ENCODE measurements at regions not wholly inside any gene's neighbourhood (a gene's known extent, or its start where the extent isn't known, plus 50 kb on each side); places are given as distances from the start of the nearest gene placed in this dataset.

DNA sequence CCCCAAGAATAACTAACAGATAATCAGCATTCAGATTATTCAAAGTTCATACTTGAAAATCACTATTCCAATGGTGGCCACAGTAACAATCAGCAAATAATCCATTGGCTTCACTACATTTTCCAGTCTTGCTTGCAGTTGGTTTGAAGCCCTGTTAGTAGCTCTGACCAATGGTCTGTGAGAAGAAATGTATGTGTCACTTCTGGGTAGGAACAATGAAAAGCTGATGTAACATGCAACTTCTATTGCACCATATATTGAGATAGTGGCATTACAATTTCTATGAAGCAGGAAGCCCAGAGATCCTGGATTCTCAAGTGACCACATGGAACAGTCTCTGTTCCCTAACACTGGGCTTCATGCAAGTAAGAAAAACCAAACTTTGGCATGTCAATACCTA is 250.9 kb upstream of the DAB1 start:
- TF ChIP-seq, protein P1, sequence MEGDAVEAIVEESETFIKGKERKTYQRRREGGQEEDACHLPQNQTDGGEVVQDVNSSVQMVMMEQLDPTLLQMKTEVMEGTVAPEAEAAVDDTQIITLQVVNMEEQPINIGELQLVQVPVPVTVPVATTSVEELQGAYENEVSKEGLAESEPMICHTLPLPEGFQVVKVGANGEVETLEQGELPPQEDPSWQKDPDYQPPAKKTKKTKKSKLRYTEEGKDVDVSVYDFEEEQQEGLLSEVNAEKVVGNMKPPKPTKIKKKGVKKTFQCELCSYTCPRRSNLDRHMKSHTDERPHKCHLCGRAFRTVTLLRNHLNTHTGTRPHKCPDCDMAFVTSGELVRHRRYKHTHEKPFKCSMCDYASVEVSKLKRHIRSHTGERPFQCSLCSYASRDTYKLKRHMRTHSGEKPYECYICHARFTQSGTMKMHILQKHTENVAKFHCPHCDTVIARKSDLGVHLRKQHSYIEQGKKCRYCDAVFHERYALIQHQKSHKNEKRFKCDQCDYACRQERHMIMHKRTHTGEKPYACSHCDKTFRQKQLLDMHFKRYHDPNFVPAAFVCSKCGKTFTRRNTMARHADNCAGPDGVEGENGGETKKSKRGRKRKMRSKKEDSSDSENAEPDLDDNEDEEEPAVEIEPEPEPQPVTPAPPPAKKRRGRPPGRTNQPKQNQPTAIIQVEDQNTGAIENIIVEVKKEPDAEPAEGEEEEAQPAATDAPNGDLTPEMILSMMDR (IDR thresholded peaks at IDR 0.05): no peak
- no peak for TF ChIP-seq POLR2A (IDR thresholded peaks at IDR 0.05)
